ENCODE measurements at regions not wholly inside any gene's neighbourhood (a gene's known extent, or its start where the extent isn't known, plus 50 kb on each side); places are given as distances from the start of the nearest gene placed in this dataset.
"Not testable (repeated sequence)": the region's sequence is repeated elsewhere in the genome, so short reads cannot be mapped to it uniquely, and the experiment has no call there.

DNA sequence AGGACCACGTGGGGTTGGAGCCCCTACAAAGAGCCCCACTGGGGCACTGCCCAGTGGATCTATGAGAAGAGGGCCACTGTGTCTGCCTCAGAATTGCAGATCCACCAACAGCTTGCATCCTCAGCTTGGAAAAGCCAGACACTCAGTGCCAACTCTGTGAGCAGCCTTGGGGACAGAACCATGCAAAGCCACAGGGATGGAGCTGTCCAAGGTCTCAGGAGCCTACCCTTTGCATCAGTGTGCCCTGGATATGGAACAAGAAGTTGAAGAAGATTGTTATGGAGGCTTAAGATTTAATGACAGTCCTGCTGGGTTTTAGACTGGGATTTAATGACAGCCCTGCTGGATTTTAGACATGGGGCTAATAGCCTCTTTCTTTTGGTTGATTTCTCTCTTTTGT is 1670.9 kb downstream of the PLA2G4A start:
- no peak for DNase-seq (ENCODE audit: low spot score)

DNA sequence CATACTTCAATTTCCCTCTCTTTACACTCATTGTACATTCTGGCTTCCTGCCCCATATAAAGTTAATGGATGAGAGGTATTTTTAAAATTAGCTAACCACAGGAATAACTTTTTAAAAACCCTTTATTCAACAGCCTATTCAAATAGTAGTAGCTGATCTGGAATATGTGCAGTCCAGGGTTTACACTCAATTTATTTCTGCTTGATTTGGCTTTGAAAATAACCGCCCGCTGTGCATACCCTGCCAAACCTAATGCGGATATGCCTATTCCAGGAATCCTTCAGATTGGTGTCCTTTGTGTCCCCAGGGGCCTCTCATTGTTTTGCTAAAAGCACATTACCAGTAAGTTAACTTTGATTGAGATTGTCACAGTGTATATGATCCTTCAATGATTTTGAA is 1686.2 kb downstream of the PLA2G4A start:
- DNase-seq (ENCODE audit: low spot score), result no peak

- DNase-seq (ENCODE audit: low spot score), result no peak
Measured at GRCh38 chr1:188517139-188517538, 1688.4 kb downstream of the PLA2G4A start.

- no peak for DNase-seq (ENCODE audit: low spot score)
Measured at GRCh38 chr1:188551176-188551575, 1722.4 kb downstream of the PLA2G4A start.

- DNase-seq (ENCODE audit: low spot score), result no peak
Measured at GRCh38 chr1:188557053-188557452, 1728.3 kb downstream of the PLA2G4A start.

DNA sequence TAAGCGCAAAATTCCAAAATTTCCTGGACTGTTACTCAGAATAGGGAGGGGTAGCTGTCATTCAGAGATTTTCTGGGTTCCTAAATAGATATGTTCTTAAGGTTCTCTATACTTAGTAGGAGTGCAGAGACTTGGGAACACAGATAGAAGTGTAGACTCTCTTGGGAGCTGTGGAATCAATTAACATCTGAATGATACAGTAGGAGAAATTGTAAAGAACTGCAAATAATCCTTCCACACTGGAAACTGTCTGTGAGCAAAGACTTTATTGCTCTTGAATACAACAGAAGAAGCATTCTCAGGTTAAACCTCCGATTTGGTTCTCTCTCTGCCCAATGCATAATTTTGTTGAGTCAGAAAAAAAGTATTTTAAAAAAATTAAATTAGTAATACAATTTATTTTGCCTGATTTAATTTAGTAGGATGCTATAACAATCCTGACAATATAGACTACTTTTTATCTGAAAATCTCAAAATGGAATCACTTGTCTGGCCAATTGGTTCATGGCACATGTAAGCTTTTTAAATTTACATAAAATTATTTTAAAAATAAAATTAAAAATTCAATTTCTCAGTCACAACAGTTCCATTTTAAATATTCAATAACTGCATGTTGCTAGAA is 1754.3 kb downstream of the PLA2G4A start:
- no peak for DNase-seq (ENCODE audit: low spot score)

- no peak for DNase-seq (ENCODE audit: low spot score)
Measured at GRCh38 chr1:188584119-188584518, 1755.4 kb downstream of the PLA2G4A start.

DNA sequence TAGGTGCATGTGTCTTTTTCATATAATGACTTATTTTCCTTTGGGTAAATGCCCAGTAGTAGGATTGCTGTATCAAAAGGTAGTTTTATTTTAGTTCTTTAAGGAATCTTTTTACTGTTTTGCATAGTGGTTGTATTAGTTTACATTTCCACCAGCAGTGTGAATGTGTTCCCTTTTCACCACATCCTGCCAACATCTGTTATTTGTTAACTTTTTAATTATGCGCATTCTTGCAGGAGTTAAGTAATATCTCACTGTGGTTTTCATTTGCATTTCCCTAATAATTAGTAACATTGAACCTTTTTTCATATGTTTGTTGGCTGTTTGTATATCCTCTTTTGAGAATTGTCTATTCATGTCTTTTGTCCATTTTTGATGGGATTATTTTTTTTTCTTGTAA is 1761.9 kb downstream of the PLA2G4A start:
- DNase-seq (ENCODE audit: low spot score), result no peak

DNA sequence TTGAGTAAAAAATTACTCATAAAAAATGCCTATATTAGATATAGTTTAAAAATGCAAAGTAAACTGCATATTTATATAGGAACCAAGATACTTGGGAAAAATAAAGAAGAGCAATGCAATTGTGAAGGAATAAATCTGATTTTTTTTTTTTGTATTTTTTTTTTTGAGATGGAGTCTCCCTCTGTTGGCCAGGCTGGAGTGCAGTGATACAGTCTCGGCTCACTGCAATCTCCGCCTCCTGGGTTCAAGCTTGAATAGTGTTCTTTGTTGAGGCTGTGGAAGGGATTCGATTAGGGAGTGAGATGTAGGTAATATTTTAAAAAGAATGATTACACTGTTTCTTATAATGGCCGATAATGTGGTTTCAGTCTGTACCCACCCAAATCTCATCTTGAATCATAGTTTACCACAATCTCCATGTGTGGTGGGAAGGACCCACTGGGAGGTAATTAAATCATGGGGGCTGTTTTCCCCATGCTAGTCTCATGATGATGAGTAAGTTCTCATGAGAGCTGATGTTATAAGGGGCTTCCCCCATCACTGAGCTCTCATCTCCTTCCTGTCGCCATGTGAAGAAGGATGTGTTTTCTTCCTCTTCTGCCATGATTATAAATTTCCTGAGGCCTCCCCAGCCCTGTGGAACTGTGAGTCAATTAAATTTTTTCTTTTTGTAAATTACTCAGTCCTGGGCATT is 1765.9 kb downstream of the PLA2G4A start:
- DNase-seq (ENCODE audit: low spot score), result no peak

DNA sequence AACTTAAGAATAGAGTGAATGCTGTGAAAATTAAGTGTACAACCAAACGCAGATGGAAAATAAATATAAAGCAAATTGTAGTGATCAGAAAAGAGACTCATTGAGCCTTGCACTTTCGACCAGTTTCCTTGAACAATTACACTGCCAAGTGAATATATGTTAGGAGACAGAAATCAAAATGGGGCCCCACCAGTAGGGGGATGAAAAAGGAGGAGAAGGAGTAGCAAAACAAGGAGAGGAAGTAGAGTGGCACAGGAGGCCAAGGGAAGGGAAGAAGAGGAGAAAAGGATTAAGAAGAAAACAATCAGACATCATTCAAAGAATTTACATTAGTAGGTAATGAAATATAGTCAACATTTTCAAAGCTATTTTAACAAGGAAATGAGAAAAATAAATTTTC is 1770.6 kb downstream of the PLA2G4A start:
- DNase-seq (ENCODE audit: low spot score), result no peak

DNA sequence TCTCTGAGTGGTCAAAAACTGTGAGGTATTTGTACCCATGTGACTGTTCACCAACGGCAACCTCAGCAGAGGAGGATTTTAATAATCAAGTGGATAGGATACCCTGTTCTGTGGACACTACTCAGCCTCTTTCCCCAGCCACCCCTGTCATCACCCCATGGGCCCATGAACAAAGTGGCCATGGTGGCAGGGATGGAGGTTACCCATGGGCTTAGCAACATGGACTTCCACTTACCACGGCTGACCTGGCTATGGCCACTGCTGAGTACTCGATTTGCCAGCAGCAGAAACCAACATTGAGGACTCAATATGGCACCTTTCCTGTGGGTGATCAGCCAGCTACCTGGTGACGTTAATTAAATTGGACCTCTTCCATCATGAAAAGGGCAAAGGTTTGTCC is 1782.7 kb downstream of the PLA2G4A start:
- DNase-seq (ENCODE audit: low spot score), result peak; percentile 76

DNA sequence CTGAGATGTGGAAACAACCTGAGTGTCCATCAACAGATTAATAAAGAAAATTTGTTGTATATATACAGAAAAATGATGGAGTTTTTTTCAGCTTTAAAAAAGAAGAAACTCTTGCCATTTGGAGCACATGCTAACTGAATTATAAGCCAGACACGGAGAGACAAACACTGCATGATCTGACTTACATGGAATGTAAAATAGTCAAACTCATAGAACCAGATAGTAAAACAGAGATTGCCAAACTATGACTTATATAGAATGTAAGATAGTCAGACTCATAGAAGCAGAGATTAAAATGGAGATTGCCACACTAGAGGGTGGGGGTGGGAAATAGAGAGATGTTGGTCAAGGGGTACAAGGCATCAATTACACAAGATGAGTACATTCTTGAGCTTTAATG is 1786.6 kb downstream of the PLA2G4A start:
- no peak for DNase-seq (ENCODE audit: low spot score)

GRCh38 chr1:188620236-188620635 is 1791.5 kb downstream of the PLA2G4A start:
- DNase-seq (ENCODE audit: low spot score), result no peak

GRCh38 chr1:188641566-188642211 is 1812.9 kb downstream of the PLA2G4A start:
- DNase-seq (ENCODE audit: low spot score), result no peak

GRCh38 chr1:188642704-188643103 is 1814.0 kb downstream of the PLA2G4A start:
- no peak for DNase-seq (ENCODE audit: low spot score)

DNA sequence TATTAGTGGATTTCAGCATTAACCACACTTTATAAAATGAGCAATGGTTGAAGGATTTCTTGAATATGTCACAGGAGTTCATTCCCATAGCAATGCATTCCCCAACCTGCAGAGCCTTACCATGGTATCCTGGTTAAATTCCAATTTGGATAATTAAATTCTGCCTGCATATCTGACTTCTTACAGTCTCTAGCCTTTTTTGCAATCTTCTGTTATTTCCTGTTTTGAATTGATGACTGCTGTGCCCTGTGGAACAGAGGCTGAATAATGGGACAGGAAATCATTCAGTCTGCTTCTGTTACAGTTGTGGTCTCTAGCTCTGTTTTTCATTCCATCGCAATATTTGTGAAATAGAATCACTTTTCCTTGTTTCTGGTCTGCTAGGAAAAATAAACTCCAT is 1823.9 kb downstream of the PLA2G4A start:
- no peak for DNase-seq (ENCODE audit: low spot score)

- DNase-seq (ENCODE audit: low spot score), result not testable (repeated sequence)
Measured at GRCh38 chr1:188655966-188656365, 1821.7 kb downstream of the BRINP3 start.

DNA sequence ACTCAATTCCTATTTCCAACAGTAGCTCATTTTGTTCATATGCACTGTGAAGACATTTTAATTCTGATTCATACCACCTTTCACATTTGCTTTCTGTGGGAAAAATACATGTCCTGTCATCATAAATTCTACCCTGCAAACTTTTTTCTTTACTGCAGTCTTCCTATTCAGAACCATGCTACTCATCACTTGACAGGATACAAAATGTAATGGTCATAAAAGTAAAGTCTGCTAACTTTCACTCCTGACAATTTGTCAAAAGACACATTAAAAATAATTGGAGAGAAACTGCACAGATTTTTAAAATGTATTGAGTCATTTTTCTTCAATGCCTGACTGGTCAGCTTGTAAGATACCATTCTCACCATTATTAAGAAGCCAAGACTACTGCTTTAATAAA is 1817.1 kb downstream of the BRINP3 start:
- DNase-seq (ENCODE audit: low spot score), result no peak

GRCh38 chr1:188665477-188665876 is 1812.2 kb downstream of the BRINP3 start:
- no peak for DNase-seq (ENCODE audit: low spot score)

DNA sequence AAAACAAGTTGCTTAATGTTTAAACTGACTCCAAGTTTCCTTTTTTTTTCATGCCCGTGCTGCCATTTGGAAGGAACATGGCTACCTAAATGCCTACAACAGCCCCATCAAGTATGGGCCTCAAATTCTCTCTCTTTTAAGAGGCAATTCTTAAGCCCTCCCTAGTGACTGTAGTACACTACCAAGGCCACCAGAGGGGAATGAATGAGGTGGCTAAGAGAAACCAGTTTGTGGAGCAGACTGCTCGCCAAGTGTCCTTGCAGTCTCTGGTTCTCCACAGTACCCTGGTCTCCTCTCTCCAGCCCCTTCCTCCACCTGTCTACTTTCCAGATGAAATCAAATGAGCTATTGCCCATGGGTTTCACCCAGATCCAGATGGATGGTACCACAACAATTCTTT is 1809.6 kb downstream of the BRINP3 start:
- DNase-seq (ENCODE audit: low spot score), result no peak

GRCh38 chr1:188669728-188670382 is 1807.8 kb downstream of the BRINP3 start:
- no peak for DNase-seq (ENCODE audit: low spot score)

- DNase-seq (ENCODE audit: low spot score), result no peak
Measured at GRCh38 chr1:188670837-188671236, 1806.8 kb downstream of the BRINP3 start.

All from mesenteric fat pad (tissue), 1 donor.